CD4-positive, alpha-beta T cell treated with Interleukin-10 for 1 hour (primary cell): ENCODE measurements at regions not wholly inside any gene's neighbourhood (a gene's known extent, or its start where the extent isn't known, plus 50 kb on each side); places are given as distances from the start of the nearest gene placed in this dataset.
"Not testable (repeated sequence)": the region's sequence is repeated elsewhere in the genome, so short reads cannot be mapped to it uniquely, and the experiment has no call there.

Experiments used
- DNase-seq: peaks from one replicate; pipeline ENCODE4 v3.0.0-alpha.2; 2020

- DNase-seq, result no peak
Measured at GRCh38 chr10:17538941-17539340, 78.2 kb downstream of the HACD1 start.

GRCh38 chr10:17537281-17537680, 79.9 kb downstream of the HACD1 start:
- DNase-seq, result no peak

GRCh38 chr10:17536221-17536620, 81.0 kb downstream of the HACD1 start:
- no peak for DNase-seq

- no peak for DNase-seq
Measured at GRCh38 chr10:17533731-17534130, 79.3 kb upstream of the ST8SIA6 start.

GRCh38 chr10:17528306-17528862, 74.0 kb upstream of the ST8SIA6 start:
- DNase-seq, result no peak

GRCh38 chr10:17527514-17528146, 73.2 kb upstream of the ST8SIA6 start:
- DNase-seq, result no peak

GRCh38 chr10:17526571-17526970, 72.2 kb upstream of the ST8SIA6 start:
- not testable (repeated sequence) for DNase-seq

- no peak for DNase-seq
Measured at GRCh38 chr10:17523917-17524316, 69.5 kb upstream of the ST8SIA6 start.

GRCh38 chr10:17523246-17523753, 68.9 kb upstream of the ST8SIA6 start:
- no peak for DNase-seq

- DNase-seq, result not testable (repeated sequence)
Measured at GRCh38 chr10:17522269-17522668, 67.9 kb upstream of the ST8SIA6 start.

GRCh38 chr10:17519457-17519856, 65.1 kb upstream of the ST8SIA6 start:
- no peak for DNase-seq

- DNase-seq, result no peak
Measured at GRCh38 chr10:17518338-17518737, 63.9 kb upstream of the ST8SIA6 start.

GRCh38 chr10:17516376-17516775, 62.0 kb upstream of the ST8SIA6 start:
- DNase-seq, result no peak

GRCh38 chr10:17512341-17513001, 58.1 kb upstream of the ST8SIA6 start:
- DNase-seq, result no peak

- DNase-seq, result peak; percentile 34
Measured at GRCh38 chr10:17510242-17510908, 56.0 kb upstream of the ST8SIA6 start.

- no peak for DNase-seq
Measured at GRCh38 chr10:17507538-17507937, 53.1 kb upstream of the ST8SIA6 start.

- peak; percentile 19 for DNase-seq
Measured at GRCh38 chr10:17506856-17507471, 52.6 kb upstream of the ST8SIA6 start.

GRCh38 chr10:17506390-17506789, 52.0 kb upstream of the ST8SIA6 start:
- DNase-seq, result peak; percentile 16

GRCh38 chr10:17504547-17505245, 50.3 kb upstream of the ST8SIA6 start:
- no peak for DNase-seq
